Loucy (cell line): ENCODE measurements at regions not wholly inside any gene's neighbourhood (a gene's known extent, or its start where the extent isn't known, plus 50 kb on each side); places are given as distances from the start of the nearest gene placed in this dataset.

Source experiments
- H2AFZ ChIP-seq: fragments of 200-600 bp; sonication (generic); 2 replicates; pipeline ENCODE4 v1.6.0; 2016; ENCODE audit warnings: antibody characterized with exemption, mild to moderate bottlenecking, low read length, moderate library complexity
- H3F3A ChIP-seq: fragments of 200-600 bp; 2 replicates; pipeline ENCODE4 v1.6.0; 2016; ENCODE audit warnings: antibody characterized with exemption, low read depth, mild to moderate bottlenecking
- H3K27me3 ChIP-seq: fragments of 200-600 bp; sonication (generic); 2 replicates; pipeline ENCODE4 v1.6.1; 2014; ENCODE audit warnings: low read length, mild to moderate bottlenecking; ENCODE audit not compliant: insufficient read depth, poor library complexity, severe bottlenecking
- H3K36me3 ChIP-seq: fragments of 200-600 bp; sonication (generic); 2 replicates; pipeline ENCODE4 v1.6.1; 2016; ENCODE audit warnings: low read length; ENCODE audit not compliant: insufficient read depth
- H3K4me1 ChIP-seq: fragments of 200-600 bp; sonication (generic); 2 replicates; pipeline ENCODE4 v1.5.1; 2014; ENCODE audit warnings: low read length, mild to moderate bottlenecking; ENCODE audit not compliant: insufficient read depth, poor library complexity, severe bottlenecking
- H3K4me2 ChIP-seq: fragments of 200-600 bp; sonication (generic); 2 replicates; pipeline ENCODE4 v1.6.0; 2014; ENCODE audit warnings: antibody characterized with exemption, low read length, low read depth, mild to moderate bottlenecking; ENCODE audit not compliant: poor library complexity, severe bottlenecking
- H3K4me3 ChIP-seq: fragments of 200-600 bp; sonication (generic); 2 replicates; pipeline ENCODE4 v1.5.1; 2014; ENCODE audit warnings: low read length, mild to moderate bottlenecking, mixed read lengths; ENCODE audit not compliant: poor library complexity, severe bottlenecking
- H3K79me2 ChIP-seq: fragments of 200-600 bp; sonication (generic); 2 replicates; pipeline ENCODE4 v1.6.1; 2014; ENCODE audit warnings: low read length; ENCODE audit not compliant: insufficient read depth
- H3K9ac ChIP-seq: fragments of 200-600 bp; sonication (generic); 2 replicates; pipeline ENCODE4 v1.6.0; 2014; ENCODE audit warnings: mild to moderate bottlenecking, low read depth, low read length, moderate library complexity; ENCODE audit not compliant: poor library complexity, severe bottlenecking
- H3K9me2 ChIP-seq: fragments of 200-600 bp; sonication (generic); replicated peaks from 2 replicates; pipeline ENCODE4 v1.6.1; 2016; ENCODE audit warnings: low read depth, low read length, mixed read lengths
- H3K9me3 ChIP-seq: fragments of 200-600 bp; sonication (generic); 2 replicates; pipeline ENCODE4 v1.6.1; 2014; ENCODE audit warnings: mild to moderate bottlenecking, antibody characterized with exemption, low read length, low read depth; ENCODE audit not compliant: insufficient read depth
- H4K20me1 ChIP-seq: fragments of 200-600 bp; sonication (generic); 2 replicates; pipeline ENCODE4 v1.6.0; 2014; ENCODE audit warnings: antibody characterized with exemption, low read length, mild to moderate bottlenecking; ENCODE audit not compliant: insufficient read depth, poor library complexity, severe bottlenecking
- CTCF ChIP-seq: fragments of 200-600 bp; sonication (generic); conservative IDR thresholded peaks from 2 replicates; pipeline ENCODE4 v1.5.1; 2014; ENCODE audit warnings: mild to moderate bottlenecking, antibody characterized with exemption, low read length
- EZH2phosphoT487 ChIP-seq: fragments of 200-600 bp; IDR thresholded peaks from 2 replicates; pipeline ENCODE4 v1.6.1; 2018; ENCODE audit warnings: antibody characterized with exemption, mild to moderate bottlenecking, moderate library complexity, borderline replicate concordance

- Histone ChIP-seq H3K9me2 (no peaks in the 10 kb centered on the region), H2AFZ (no peak overlapping the region), H4K20me1 (no peaks in the 10 kb centered on the region), H3K36me3 (no peaks in the 10 kb centered on the region), H3K4me3 (no peak overlapping the region), H3K4me1 (no peaks in the 10 kb centered on the region), H3K9ac (no peak overlapping the region), H3K27me3 (no peaks in the 10 kb centered on the region), H3F3A (no peaks in the 10 kb centered on the region), H3K4me2 (no peak overlapping the region), H3K79me2 (no peaks in the 10 kb centered on the region), H3K9me3 (no peaks in the 10 kb centered on the region; the same call in 1 of the 2 replicates)
- TF ChIP-seq CTCF (no peak), EZH2phosphoT487 (no peak)
Measured at GRCh38 chr7:131122394-131122793, 205.3 kb upstream of the MKLN1 start.

- no peak overlapping the region for H3K4me2 ChIP-seq
- H3K36me3 ChIP-seq: no peaks in the 10 kb centered on the region
- H3K27me3 ChIP-seq: no peaks in the 10 kb centered on the region
- no peak for TF ChIP-seq CTCF
- TF ChIP-seq EZH2phosphoT487: no peak
- no peaks in the 10 kb centered on the region for H3K4me1 ChIP-seq
- H3K9ac ChIP-seq: no peak overlapping the region
- H3K4me3 ChIP-seq: no peak overlapping the region
- H2AFZ ChIP-seq: no peak overlapping the region
- H3F3A ChIP-seq: no peaks in the 10 kb centered on the region
- no peaks in the 10 kb centered on the region for H3K79me2 ChIP-seq
- no peaks in the 10 kb centered on the region; the same call in 1 of the 2 replicates for H3K9me3 ChIP-seq
- H3K9me2 ChIP-seq: no peaks in the 10 kb centered on the region
- no peaks in the 10 kb centered on the region for H4K20me1 ChIP-seq
Measured at GRCh38 chr7:131124001-131124629, 203.6 kb upstream of the MKLN1 start.

GRCh38 chr7:131124867-131125266 lies 202.8 kb upstream of the MKLN1 start:
- Histone ChIP-seq H4K20me1 (no peaks in the 10 kb centered on the region), H3K9ac (no peak overlapping the region), H2AFZ (no peak overlapping the region), H3K4me3 (no peak overlapping the region), H3K79me2 (no peaks in the 10 kb centered on the region), H3K4me2 (no peak overlapping the region), H3K27me3 (no peaks in the 10 kb centered on the region), H3K4me1 (no peaks in the 10 kb centered on the region), H3K9me3 (no peaks in the 10 kb centered on the region), H3K36me3 (no peaks in the 10 kb centered on the region), H3F3A (no peaks in the 10 kb centered on the region), H3K9me2 (no peaks in the 10 kb centered on the region)
- no peak for TF ChIP-seq EZH2phosphoT487
- no peak for TF ChIP-seq CTCF
